WERI-Rb-1 (cell line): ENCODE measurements at regions not wholly inside any gene's neighbourhood (a gene's known extent, or its start where the extent isn't known, plus 50 kb on each side); places are given as distances from the start of the nearest gene placed in this dataset.

Source experiments
- DNase-seq: peaks from one replicate; pipeline ENCODE4 v3.0.0-alpha.2; 2020
- H3K27ac ChIP-seq: fragments of 250-450 bp; sonication (Bioruptor Pico); 2 replicates; pipeline ENCODE4 v1.5.1; 2020; ENCODE audit warnings: mild to moderate bottlenecking, moderate library complexity
- H3K27me3 ChIP-seq: fragments of 250-450 bp; sonication (Bioruptor Pico); 2 replicates; pipeline ENCODE4 v1.5.1; 2021; ENCODE audit warnings: mild to moderate bottlenecking, low read depth, moderate library complexity; ENCODE audit not compliant: insufficient read depth, severe bottlenecking
- H3K36me3 ChIP-seq: fragments of 250-450 bp; sonication (Bioruptor Pico); 2 replicates; pipeline ENCODE4 v1.5.1; 2020; ENCODE audit warnings: mild to moderate bottlenecking, moderate library complexity
- H3K4me3 ChIP-seq: 2 replicates; pipeline ENCODE4 v1.5.1; 2011; ENCODE audit warnings: low read depth, mild to moderate bottlenecking, control low read depth, low read length
- H3K9me3 ChIP-seq: fragments of 250-450 bp; sonication (Bioruptor Pico); 2 replicates; pipeline ENCODE4 v1.5.1; 2021; ENCODE audit warnings: mild to moderate bottlenecking, moderate library complexity; ENCODE audit not compliant: severe bottlenecking
- CTCF ChIP-seq: IDR thresholded peaks from 2 replicates; pipeline ENCODE4 v1.5.1; 2011; ENCODE audit warnings: low read depth, mild to moderate bottlenecking, control low read depth, inconsistent platforms, low read length

- TF ChIP-seq CTCF, result no peak
- peaks cover 4% of the 10 kb centered on the region for H3K27me3 ChIP-seq
- H3K36me3 ChIP-seq, result no peaks in the 10 kb centered on the region
- H3K27ac ChIP-seq, result no peak overlapping the region
- H3K4me3 ChIP-seq, result no peak overlapping the region
- peak; percentile 64 for DNase-seq
- H3K9me3 ChIP-seq, result no peaks in the 10 kb centered on the region
These were observed 76.2 kb downstream of the CRYGS start for GRCh38 chr3:186467969-186468368.

- DNase-seq, result no peak
- TF ChIP-seq CTCF, result no peak
These were observed 77.7 kb downstream of the CRYGS start for GRCh38 chr3:186466391-186466974.

GRCh38 chr3:186465508-186465907 is 78.7 kb downstream of the CRYGS start:
- Histone ChIP-seq H3K36me3 (no peaks in the 10 kb centered on the region), H3K27me3 (no peaks in the 10 kb centered on the region), H3K9me3 (no peaks in the 10 kb centered on the region), H3K27ac (no peak overlapping the region), H3K4me3 (no peak overlapping the region)
- no peak for TF ChIP-seq CTCF
- DNase-seq, result no peak

More at GRCh38 chr3:186466391-186466974, 77.7 kb downstream of the CRYGS start:
- no peak overlapping the region for H3K4me3 ChIP-seq
- H3K36me3 ChIP-seq, result no peaks in the 10 kb centered on the region
- no peak overlapping the region for H3K27ac ChIP-seq
- no peaks in the 10 kb centered on the region for H3K9me3 ChIP-seq
- peaks cover 4% of the 10 kb centered on the region for H3K27me3 ChIP-seq

GRCh38 chr3:186464424-186465093 is 79.6 kb downstream of the CRYGS start:
- no peaks in the 10 kb centered on the region for H3K27me3 ChIP-seq
- TF ChIP-seq CTCF, result peak; percentile 58
- H3K9me3 ChIP-seq, result no peaks in the 10 kb centered on the region
- no peaks in the 10 kb centered on the region for H3K36me3 ChIP-seq
- H3K4me3 ChIP-seq, result no peak overlapping the region
- no peak overlapping the region for H3K27ac ChIP-seq
- no peak for DNase-seq

- H3K4me3 ChIP-seq, result no peak overlapping the region
- no peaks in the 10 kb centered on the region for H3K36me3 ChIP-seq
- no peak overlapping the region for H3K27ac ChIP-seq
- H3K27me3 ChIP-seq, result no peaks in the 10 kb centered on the region
- DNase-seq, result no peak
- no peaks in the 10 kb centered on the region for H3K9me3 ChIP-seq
- TF ChIP-seq CTCF, result no peak
These were observed 83.0 kb downstream of the CRYGS start for GRCh38 chr3:186461141-186461540.

- no peaks in the 10 kb centered on the region for H3K9me3 ChIP-seq
- H3K36me3 ChIP-seq, result no peaks in the 10 kb centered on the region
- H3K27ac ChIP-seq, result no peak overlapping the region
- DNase-seq, result no peak
- H3K27me3 ChIP-seq, result no peaks in the 10 kb centered on the region
- no peak for TF ChIP-seq CTCF
- H3K4me3 ChIP-seq, result no peak overlapping the region
These were observed 85.1 kb downstream of the CRYGS start for GRCh38 chr3:186459108-186459467.
